ENCODE measurements at regions not wholly inside any gene's neighbourhood (a gene's known extent, or its start where the extent isn't known, plus 50 kb on each side); places are given as distances from the start of the nearest gene placed in this dataset.

DNA sequence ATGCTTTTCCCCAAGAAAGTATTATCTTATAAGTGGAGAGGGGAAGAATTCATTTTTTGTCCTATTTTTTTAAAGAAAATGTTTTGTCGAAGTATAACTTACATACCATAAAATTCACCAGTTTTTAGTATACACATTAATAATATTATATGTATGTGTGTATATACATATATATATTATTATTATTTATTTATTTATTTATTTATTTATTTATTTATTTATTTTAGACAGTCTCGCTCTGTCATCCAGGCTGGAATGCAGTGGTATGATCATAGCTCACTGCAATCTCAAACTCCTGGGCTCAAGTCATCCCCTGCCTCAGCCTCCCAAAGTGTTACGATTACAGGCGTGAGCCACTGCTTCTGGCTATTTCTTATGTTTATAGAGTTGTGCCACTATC is 334.1 kb downstream of the ZNF674 start:
- H3K27me3 ChIP-seq (ENCODE audit: insufficient read depth, poor library complexity, severe bottlenecking) = no peaks in the 10 kb centered on the region
- H3K4me3 ChIP-seq (replicated peaks; ENCODE audit: insufficient read depth, low read length) = no peak overlapping the region
- TF ChIP-seq, protein P1, sequence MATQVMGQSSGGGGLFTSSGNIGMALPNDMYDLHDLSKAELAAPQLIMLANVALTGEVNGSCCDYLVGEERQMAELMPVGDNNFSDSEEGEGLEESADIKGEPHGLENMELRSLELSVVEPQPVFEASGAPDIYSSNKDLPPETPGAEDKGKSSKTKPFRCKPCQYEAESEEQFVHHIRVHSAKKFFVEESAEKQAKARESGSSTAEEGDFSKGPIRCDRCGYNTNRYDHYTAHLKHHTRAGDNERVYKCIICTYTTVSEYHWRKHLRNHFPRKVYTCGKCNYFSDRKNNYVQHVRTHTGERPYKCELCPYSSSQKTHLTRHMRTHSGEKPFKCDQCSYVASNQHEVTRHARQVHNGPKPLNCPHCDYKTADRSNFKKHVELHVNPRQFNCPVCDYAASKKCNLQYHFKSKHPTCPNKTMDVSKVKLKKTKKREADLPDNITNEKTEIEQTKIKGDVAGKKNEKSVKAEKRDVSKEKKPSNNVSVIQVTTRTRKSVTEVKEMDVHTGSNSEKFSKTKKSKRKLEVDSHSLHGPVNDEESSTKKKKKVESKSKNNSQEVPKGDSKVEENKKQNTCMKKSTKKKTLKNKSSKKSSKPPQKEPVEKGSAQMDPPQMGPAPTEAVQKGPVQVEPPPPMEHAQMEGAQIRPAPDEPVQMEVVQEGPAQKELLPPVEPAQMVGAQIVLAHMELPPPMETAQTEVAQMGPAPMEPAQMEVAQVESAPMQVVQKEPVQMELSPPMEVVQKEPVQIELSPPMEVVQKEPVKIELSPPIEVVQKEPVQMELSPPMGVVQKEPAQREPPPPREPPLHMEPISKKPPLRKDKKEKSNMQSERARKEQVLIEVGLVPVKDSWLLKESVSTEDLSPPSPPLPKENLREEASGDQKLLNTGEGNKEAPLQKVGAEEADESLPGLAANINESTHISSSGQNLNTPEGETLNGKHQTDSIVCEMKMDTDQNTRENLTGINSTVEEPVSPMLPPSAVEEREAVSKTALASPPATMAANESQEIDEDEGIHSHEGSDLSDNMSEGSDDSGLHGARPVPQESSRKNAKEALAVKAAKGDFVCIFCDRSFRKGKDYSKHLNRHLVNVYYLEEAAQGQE (IDR thresholded peaks at IDR 0.05; ENCODE audit: insufficient replicate concordance, low read depth) = no peak
- TF ChIP-seq GABPA (IDR thresholded peaks at IDR 0.05; ENCODE audit: low read depth) (no peak), SPI1 (IDR thresholded peaks at IDR 0.05; ENCODE audit: borderline replicate concordance, low read depth) (no peak), POLR2AphosphoS5 (IDR thresholded peaks at IDR 0.05; ENCODE audit: low read depth) (no peak)
- TF ChIP-seq, protein P2, sequence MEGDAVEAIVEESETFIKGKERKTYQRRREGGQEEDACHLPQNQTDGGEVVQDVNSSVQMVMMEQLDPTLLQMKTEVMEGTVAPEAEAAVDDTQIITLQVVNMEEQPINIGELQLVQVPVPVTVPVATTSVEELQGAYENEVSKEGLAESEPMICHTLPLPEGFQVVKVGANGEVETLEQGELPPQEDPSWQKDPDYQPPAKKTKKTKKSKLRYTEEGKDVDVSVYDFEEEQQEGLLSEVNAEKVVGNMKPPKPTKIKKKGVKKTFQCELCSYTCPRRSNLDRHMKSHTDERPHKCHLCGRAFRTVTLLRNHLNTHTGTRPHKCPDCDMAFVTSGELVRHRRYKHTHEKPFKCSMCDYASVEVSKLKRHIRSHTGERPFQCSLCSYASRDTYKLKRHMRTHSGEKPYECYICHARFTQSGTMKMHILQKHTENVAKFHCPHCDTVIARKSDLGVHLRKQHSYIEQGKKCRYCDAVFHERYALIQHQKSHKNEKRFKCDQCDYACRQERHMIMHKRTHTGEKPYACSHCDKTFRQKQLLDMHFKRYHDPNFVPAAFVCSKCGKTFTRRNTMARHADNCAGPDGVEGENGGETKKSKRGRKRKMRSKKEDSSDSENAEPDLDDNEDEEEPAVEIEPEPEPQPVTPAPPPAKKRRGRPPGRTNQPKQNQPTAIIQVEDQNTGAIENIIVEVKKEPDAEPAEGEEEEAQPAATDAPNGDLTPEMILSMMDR (IDR thresholded peaks at IDR 0.05; ENCODE audit: insufficient read depth, low read length) = no peak
- no peak overlapping the region for H3K27ac ChIP-seq (replicated peaks)
- DNase-seq (ENCODE audit: low read depth in 1 of 2, low spot score in 1 of 2) = no peak

DNA sequence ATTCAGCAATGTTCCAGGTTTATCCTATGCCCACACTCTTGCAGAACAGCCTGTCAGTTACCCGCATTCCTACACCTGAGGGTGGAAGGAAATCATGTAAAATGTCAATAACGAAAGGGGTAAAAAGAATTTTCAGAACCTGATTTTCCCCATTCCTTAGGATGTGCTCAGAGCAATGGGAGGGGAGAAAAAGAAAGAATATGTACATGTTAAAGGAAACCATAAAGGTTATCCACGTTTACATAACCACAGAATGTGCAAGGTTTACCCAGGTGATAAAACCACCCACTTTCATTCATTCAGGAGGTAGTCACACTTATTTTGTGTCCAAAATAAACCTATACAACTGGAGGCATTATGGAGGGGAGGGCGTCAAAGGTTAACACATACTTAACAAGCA is 335.5 kb downstream of the ZNF674 start:
- Histone ChIP-seq H3K27ac (replicated peaks) (no peak overlapping the region), H3K27me3 (ENCODE audit: insufficient read depth, poor library complexity, severe bottlenecking) (no peaks in the 10 kb centered on the region), H3K4me3 (replicated peaks; ENCODE audit: insufficient read depth, low read length) (no peak overlapping the region)
- DNase-seq (ENCODE audit: low read depth in 1 of 2, low spot score in 1 of 2) = no peak
- TF ChIP-seq, protein P2 (IDR thresholded peaks at IDR 0.05; ENCODE audit: insufficient read depth, low read length) = no peak

DNA sequence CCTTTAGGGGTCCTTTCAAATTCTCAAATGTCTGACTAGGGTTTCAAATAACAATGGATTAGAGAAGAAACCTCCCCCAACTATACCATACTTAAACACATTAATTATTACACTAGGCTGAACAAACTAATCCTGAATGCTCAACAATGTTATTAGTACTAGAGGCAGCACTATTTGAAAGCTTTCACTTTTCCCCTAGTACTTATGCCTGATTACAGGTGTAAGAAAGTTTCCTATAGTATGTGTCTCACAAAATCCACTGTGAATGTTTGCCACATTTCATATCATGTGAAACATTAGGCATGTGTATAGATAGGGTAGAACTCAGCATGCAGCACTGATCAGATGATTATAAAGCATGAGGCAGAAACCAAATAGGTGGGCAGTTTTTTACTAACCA is 336.2 kb downstream of the ZNF674 start:
- no peak overlapping the region for H3K27ac ChIP-seq (replicated peaks)
- no peak overlapping the region for H3K4me3 ChIP-seq (replicated peaks; ENCODE audit: insufficient read depth, low read length)
- H3K27me3 ChIP-seq (ENCODE audit: insufficient read depth, poor library complexity, severe bottlenecking) = no peaks in the 10 kb centered on the region
- DNase-seq (ENCODE audit: low read depth in 1 of 2, low spot score in 1 of 2) = no peak
- TF ChIP-seq, protein P1 (IDR thresholded peaks at IDR 0.05; ENCODE audit: insufficient replicate concordance, low read depth) = no peak
- no peak for TF ChIP-seq POLR2AphosphoS5 (IDR thresholded peaks at IDR 0.05; ENCODE audit: low read depth)
- TF ChIP-seq, protein P2 (IDR thresholded peaks at IDR 0.05; ENCODE audit: insufficient read depth, low read length) = no peak
- no peak for TF ChIP-seq GABPA (IDR thresholded peaks at IDR 0.05; ENCODE audit: low read depth)
- no peak for TF ChIP-seq SPI1 (IDR thresholded peaks at IDR 0.05; ENCODE audit: borderline replicate concordance, low read depth)

DNA sequence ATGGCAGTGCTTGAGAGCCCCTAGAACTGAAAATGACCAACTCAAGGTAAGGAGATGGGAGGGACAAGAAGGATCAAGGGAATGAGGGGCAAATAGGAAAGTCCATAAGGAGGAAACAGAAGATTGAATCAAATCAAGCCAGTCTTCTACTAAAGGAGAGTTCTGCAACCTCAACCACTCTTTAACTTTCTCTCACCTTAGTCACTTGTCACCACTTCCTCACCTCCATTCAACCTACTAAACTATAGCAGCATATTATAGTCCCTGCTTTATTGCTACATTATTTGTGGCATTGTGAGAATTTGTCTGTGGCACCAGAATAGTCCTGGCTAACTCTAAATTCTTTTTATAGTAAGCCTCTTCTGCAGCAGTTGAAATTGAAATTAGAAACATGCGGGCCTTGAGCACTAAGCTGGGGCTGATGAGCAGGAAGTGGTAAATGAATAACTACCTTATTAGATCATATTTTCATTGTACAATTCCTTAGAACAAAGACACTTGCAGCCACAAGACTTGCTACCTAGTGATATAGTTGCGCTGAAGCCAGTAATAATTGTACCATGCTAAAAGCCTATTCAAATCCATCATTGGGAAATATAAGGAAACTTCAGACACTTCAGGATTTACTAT is 336.9 kb downstream of the ZNF674 start:
- H3K4me3 ChIP-seq (replicated peaks; ENCODE audit: insufficient read depth, low read length) = no peak overlapping the region
- TF ChIP-seq SPI1 (IDR thresholded peaks at IDR 0.05; ENCODE audit: borderline replicate concordance, low read depth) = no peak
- no peak for TF ChIP-seq GABPA (IDR thresholded peaks at IDR 0.05; ENCODE audit: low read depth)
- TF ChIP-seq, protein P2 (IDR thresholded peaks at IDR 0.05; ENCODE audit: insufficient read depth, low read length) = no peak
- TF ChIP-seq, protein P1 (IDR thresholded peaks at IDR 0.05; ENCODE audit: insufficient replicate concordance, low read depth) = no peak
- TF ChIP-seq POLR2AphosphoS5 (IDR thresholded peaks at IDR 0.05; ENCODE audit: low read depth) = no peak
- H3K27ac ChIP-seq (replicated peaks) = no peak overlapping the region
- no peak for DNase-seq (ENCODE audit: low read depth in 1 of 2, low spot score in 1 of 2)
- H3K27me3 ChIP-seq (ENCODE audit: insufficient read depth, poor library complexity, severe bottlenecking) = no peaks in the 10 kb centered on the region
